ENCODE measurements at regions not wholly inside any gene's neighbourhood (a gene's known extent, or its start where the extent isn't known, plus 50 kb on each side); places are given as distances from the start of the nearest gene placed in this dataset.
"Not testable (repeated sequence)": the region's sequence is repeated elsewhere in the genome, so short reads cannot be mapped to it uniquely, and the experiment has no call there.

DNA sequence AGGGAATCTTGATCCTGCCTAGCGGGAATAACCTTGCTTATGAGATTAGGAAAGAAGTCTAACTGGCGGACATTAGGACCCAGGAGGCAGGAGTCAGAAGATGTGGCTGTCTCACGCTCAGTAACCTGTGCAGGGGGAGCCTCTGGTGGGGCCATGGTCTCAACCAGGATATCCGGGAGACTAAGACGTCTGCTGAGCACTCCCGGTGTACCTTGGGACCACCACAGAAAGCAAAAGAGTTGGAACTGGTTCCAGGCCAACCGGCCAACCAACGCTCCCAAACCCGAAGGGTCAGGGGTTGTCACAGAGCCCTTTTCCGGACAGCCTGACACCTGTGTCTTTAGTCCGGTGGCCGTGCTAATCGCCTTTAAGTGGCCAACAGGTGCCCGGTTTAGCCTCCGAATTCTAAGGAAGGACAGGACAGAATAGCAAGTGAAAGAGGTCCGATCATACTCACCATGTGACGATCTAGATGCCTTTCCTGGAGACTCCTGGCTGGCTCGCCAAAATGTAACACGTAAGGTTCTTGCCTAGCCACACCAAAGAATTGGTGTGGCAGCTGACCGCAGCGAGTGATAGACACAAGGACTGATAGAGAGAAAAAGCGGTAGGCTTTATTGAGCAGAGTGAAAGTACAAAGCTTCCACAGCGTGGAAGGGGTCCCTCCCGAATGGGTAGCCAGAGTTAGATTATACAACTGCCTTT lies 103.9 kb upstream of the DIAPH3 start:
- no peak for DNase-seq (ENCODE audit: insufficient read length, low spot score)
- no peak for FAIRE-seq
- TF ChIP-seq, protein P1, sequence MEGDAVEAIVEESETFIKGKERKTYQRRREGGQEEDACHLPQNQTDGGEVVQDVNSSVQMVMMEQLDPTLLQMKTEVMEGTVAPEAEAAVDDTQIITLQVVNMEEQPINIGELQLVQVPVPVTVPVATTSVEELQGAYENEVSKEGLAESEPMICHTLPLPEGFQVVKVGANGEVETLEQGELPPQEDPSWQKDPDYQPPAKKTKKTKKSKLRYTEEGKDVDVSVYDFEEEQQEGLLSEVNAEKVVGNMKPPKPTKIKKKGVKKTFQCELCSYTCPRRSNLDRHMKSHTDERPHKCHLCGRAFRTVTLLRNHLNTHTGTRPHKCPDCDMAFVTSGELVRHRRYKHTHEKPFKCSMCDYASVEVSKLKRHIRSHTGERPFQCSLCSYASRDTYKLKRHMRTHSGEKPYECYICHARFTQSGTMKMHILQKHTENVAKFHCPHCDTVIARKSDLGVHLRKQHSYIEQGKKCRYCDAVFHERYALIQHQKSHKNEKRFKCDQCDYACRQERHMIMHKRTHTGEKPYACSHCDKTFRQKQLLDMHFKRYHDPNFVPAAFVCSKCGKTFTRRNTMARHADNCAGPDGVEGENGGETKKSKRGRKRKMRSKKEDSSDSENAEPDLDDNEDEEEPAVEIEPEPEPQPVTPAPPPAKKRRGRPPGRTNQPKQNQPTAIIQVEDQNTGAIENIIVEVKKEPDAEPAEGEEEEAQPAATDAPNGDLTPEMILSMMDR (IDR thresholded peaks at IDR 0.05; ENCODE audit: insufficient read depth, missing control alignments): no peak

DNA sequence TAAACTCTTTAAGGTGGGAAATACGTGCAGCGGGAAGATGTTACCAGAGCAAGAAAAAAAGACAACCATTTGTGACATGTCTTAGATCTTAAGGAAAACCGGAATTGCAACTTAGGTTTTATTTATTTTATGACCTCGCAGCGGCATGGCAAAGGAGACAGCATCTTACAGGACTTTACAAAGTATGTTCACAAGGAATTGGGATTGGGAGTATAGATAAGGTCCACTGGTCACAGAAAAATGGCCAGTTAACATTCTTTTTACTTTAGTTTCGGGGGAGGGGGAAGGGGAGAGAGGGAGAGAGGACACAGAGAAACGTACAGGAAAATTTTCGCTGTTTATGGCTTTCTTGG lies 104.5 kb upstream of the DIAPH3 start:
- FAIRE-seq: no peak
- no peak for DNase-seq (ENCODE audit: insufficient read length, low spot score)
- TF ChIP-seq, protein P1 (IDR thresholded peaks at IDR 0.05; ENCODE audit: insufficient read depth, missing control alignments): no peak

DNA sequence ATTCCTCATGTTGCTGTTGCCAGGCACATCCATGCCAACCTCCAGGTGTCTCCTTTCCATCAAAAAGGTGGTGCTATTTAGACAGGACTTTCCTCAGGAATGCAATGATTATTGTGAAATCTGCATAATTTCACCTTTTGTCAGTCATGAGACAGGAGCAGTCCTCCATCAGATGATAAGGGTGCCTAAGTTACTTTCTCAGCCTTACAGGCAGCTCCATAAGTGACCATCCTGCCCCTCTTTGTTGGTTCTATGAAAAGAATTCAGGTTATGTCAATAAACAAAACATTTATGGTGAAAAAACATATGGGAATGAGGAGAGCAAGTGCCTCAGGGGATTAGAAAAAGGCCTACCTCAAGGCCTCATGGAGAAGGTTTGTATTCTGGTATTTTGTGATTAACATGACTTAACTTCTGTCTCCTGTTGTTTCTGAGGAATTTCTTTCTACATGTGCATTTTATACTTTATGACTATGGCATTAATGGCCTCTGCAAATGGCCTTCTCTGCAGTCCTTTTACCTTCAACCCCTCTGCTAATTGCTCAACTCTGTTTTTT lies 110.3 kb upstream of the DIAPH3 start:
- TF ChIP-seq, protein P1 (IDR thresholded peaks at IDR 0.05; ENCODE audit: insufficient read depth, missing control alignments): no peak
- FAIRE-seq (no peak), DNase-seq (ENCODE audit: insufficient read length, low spot score) (no peak)

DNA sequence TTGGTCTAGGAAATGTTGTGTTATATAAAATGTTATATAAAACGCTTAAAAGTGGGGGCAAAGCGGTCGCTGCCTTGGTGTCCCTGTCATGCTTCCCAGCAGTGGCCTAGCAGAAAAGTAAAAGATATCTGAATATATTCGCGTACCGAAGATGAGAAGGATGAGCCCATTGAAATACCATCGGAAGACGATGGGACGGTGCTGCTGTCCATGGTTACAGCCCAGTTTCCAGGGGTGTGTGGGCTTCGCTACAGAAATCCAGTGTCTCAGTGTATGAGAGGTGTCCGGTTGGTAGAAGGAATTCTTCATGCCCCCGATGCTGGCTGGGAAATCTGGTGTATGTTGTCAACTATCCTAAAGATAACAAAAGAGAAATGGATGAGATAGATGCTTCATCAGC lies 110.9 kb upstream of the DIAPH3 start:
- FAIRE-seq (no peak), DNase-seq (ENCODE audit: insufficient read length, low spot score) (no peak)
- TF ChIP-seq, protein P1 (IDR thresholded peaks at IDR 0.05; ENCODE audit: insufficient read depth, missing control alignments): no peak

DNA sequence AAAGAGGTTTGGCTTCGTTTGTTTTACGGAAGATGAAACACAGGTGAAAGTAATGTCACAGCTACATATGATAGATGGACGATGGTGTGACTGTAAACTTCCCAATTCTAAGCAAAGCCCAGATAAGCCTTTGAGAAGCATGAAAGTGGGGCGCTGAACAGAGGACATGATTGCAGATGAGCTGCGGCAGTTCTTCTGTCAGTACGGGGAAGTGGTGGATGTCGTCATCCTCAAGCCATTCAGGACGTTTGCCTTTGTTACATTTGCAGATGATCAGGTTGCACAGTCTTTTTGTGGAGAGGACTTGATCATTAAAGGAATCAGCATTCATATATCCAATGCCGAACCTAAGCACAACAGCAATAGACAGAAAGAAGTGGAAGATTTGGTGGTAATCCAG lies 111.5 kb upstream of the DIAPH3 start:
- TF ChIP-seq, protein P1 (IDR thresholded peaks at IDR 0.05; ENCODE audit: insufficient read depth, missing control alignments): no peak
- FAIRE-seq (no peak), DNase-seq (ENCODE audit: insufficient read length, low spot score) (no peak)

DNA sequence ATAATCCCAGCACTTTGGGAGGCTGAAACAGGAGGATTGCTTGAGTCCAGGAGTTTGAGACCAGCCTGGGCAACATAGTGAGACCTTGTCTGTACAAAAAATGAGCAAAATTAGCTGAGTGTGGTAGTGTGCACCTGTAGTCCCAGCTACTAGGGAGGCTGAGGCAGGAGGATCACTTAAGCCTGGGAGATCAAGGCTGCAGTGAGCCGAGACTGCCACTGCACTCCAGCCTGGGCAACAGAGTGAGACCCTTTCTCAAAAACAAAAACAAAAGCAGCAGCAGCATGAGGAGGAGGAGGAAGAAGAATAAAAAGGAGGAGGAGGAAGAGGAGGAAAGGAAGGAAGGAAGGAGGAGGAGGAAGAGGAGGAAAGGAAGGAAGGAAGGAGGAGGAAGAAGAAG lies 116.5 kb upstream of the TDRD3 start:
- FAIRE-seq; DNase-seq (ENCODE audit: insufficient read length, low spot score): not testable (repeated sequence)

DNA sequence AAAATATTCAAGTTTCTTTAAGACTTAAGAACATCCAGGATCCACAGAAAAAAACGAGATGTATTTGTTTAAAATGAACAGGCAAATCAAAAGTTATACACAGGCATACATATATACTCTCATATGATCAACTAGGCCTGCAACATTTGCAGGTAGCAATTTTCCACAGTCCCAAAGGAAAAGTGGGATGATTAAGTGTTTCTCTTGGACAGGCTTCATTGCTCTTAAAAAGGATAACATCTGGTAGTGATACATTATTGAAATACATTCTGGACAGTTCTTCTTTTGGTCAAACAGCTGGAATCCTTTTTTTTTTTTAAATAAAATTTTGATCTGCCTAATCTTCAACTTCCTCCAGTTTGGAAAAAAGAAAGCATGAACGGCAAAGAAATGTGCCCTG lies 114.8 kb upstream of the TDRD3 start:
- FAIRE-seq: no peak

More for the DNA sequence above, 114.8 kb upstream of the TDRD3 start:
- no peak for DNase-seq (ENCODE audit: insufficient read length, low spot score)
- TF ChIP-seq, protein P1 (IDR thresholded peaks at IDR 0.05; ENCODE audit: insufficient read depth, missing control alignments): no peak

Measured in D721Med (cell line).